Activated CD8-positive, alpha-beta T cell treated with anti-CD3 and anti-CD28 coated beads, Interleukin-2, amount 10 ng/mL, durations not matched to agents 7 days and 5 days (primary cell): ENCODE measurements at regions not wholly inside any gene's neighbourhood (a gene's known extent, or its start where the extent isn't known, plus 50 kb on each side); places are given as distances from the start of the nearest gene placed in this dataset.

Experiments used
- ATAC-seq: fragments of 150-1000 bp; cut with Tn5 transposase; one replicate; pipeline ENCODE4 v1.10.0; 2021; ENCODE audit warnings: moderate library complexity
- CTCF ChIA-PET: fragments of 350-600 bp; sonication (Branson Sonifier 250); formaldehyde crosslinking; loops from one replicate; lab custom pipeline; 2021; ENCODE audit warnings: antibody characterized with exemption; lab: Charles Lee
- POLR2A ChIA-PET: fragments of 350-600 bp; sonication (Branson Sonifier 250); formaldehyde crosslinking; loops from one replicate; lab custom pipeline; 2021; ENCODE audit warnings: antibody characterized with exemption; lab: Charles Lee
- DNase-seq: peaks from one replicate; pipeline ENCODE4 v3.0.0-alpha.2; 2020
- H3K27ac Mint-ChIP-seq: one replicate; pipeline ENCODE4 v1.8.0; 2021; ENCODE audit warnings: mild to moderate bottlenecking, mixed read lengths
- H3K27me3 Mint-ChIP-seq: one replicate; pipeline ENCODE4 v1.8.0; 2021; ENCODE audit warnings: low read depth, mixed read lengths
- H3K36me3 Mint-ChIP-seq: one replicate; pipeline ENCODE4 v1.8.0; 2021; ENCODE audit warnings: low read depth, mixed read lengths
- H3K4me1 Mint-ChIP-seq: one replicate; pipeline ENCODE4 v1.8.0; 2021; ENCODE audit warnings: low read depth, mixed read lengths
- H3K4me3 Mint-ChIP-seq: one replicate; pipeline ENCODE4 v1.8.0; 2021; ENCODE audit warnings: mild to moderate bottlenecking, mixed read lengths
- H3K9me3 Mint-ChIP-seq: one replicate; pipeline ENCODE4 v1.8.0; 2022; ENCODE audit warnings: mixed read lengths; ENCODE audit not compliant: insufficient read depth
- microRNA-seq: library from miRNA; unstranded; fragments of <30 nt; microRNA quantifications from one replicate; pipeline ENCODE4 v1.2.0, GENCODE V29; 2022

DNA sequence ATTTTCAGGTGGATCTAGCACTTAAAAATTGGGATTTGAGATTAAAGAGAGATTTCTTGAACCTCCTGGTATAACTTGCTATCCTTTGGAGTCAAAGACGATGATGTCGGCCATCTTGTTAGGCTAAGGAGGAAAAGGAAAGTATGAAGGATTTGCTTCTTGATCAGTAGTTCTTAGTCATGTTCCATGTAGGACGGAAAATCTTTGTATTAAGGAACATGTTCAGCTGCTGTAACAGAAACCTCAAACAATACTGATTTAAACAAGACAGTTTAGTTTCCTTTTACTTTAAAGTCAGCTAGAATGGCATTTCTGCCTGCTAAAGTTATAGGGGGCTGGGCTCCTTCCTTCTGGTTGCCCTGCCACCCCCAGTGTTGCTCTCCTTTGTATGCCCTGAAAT lies 56.4 kb upstream of the MGAT5 start:
- Mint-ChIP-seq H3K9me3 (no peaks in the 10 kb centered on the region), H3K4me3 (no peak overlapping the region), H3K36me3 (no peaks in the 10 kb centered on the region), H3K27ac (peak overlapping the region; percentile 8), H3K27me3 (no peaks in the 10 kb centered on the region), H3K4me1 (peaks cover 36% of the 10 kb centered on the region)
- ATAC-seq, result peak; percentile 33
- no peak for DNase-seq
- ChIA-PET POLR2A (no interaction called here), CTCF (interaction anchor here (0.6 to 4.5 kb wide), 11 partner anchors 8 to 254 kb away, joined by 3 to 36 read pairs (median 5); no protein-coding TSS in a partner anchor)

DNA sequence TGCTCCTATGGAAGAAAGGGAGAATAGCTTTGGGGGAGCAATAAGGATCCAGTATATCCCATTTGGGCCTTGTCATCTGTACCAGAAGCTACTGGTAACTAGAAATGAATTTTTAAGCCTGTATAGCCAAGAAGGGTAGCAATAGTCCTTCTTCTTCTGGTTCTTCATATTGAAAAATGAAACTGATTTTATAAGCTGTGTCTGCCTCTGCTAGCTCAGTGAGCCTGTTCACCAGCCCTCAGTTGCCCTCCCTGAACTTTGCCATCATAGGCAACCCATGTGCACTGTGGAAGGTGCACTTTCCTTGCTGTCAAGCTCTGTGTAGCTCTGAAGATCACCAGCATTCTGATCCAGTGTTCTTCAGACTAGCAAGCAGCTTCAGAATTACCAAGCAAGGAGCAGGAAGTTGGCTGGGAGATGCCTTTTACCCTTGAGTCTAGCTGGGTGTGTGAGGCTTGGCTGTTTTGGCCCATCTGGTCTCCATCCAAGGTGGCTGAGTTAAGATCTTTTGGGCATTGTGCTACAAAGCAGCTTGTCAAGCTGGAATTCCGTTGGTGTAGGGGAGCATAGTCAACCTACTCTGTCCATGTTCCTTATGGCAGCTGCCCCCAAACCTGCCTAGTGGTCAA lies 55.8 kb upstream of the MGAT5 start:
- Mint-ChIP-seq H3K27me3 (no peaks in the 10 kb centered on the region), H3K9me3 (no peaks in the 10 kb centered on the region), H3K4me3 (peak overlapping the region; percentile 26), H3K27ac (peak overlapping the region; percentile 52), H3K4me1 (peaks cover 39% of the 10 kb centered on the region), H3K36me3 (no peaks in the 10 kb centered on the region)
- ATAC-seq (peak; percentile 57), DNase-seq (no peak)
- ChIA-PET CTCF (interaction anchor here (0.6 to 4.5 kb wide), 15 partner anchors 9 to 253 kb away, joined by 3 to 36 read pairs (median 5); no protein-coding TSS in a partner anchor), POLR2A (interaction anchor here (1.5 kb wide), 1 partner anchor 20 kb away, joined by 3 read pairs; no protein-coding TSS in a partner anchor)

DNA sequence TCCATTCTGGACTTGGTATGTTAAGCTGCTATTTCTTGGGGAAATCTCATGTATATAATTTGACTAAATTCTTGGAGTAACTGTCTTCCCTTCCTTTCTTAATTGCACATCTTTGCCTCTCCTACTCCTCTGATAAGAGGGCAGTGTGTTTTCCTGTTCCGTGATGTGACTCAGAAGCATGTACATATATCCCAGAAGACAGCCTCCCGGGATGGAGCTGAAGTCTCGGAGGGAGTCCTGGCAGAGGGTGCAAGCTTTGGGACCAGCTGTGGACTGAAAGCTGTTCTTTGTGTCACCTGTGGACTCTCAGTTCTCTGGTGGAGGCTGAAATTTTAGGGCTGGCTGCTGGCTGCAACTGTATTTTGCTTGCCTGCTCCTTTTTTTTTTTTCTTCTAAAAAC lies 54.7 kb upstream of the MGAT5 start:
- Mint-ChIP-seq H3K27me3 (no peaks in the 10 kb centered on the region), H3K36me3 (no peaks in the 10 kb centered on the region), H3K9me3 (no peaks in the 10 kb centered on the region), H3K4me3 (no peak overlapping the region), H3K27ac (no peak overlapping the region), H3K4me1 (peaks cover 39% of the 10 kb centered on the region)
- CTCF ChIA-PET, result interaction anchor here (0.5 to 4.5 kb wide), 10 partner anchors 9 to 312 kb away, joined by 3 to 36 read pairs (median 5); no protein-coding TSS in a partner anchor
- POLR2A ChIA-PET, result interaction anchor here (1.5 kb wide), 1 partner anchor 19 kb away, joined by 3 read pairs; no protein-coding TSS in a partner anchor
- no peak for DNase-seq
- ATAC-seq, result no peak

DNA sequence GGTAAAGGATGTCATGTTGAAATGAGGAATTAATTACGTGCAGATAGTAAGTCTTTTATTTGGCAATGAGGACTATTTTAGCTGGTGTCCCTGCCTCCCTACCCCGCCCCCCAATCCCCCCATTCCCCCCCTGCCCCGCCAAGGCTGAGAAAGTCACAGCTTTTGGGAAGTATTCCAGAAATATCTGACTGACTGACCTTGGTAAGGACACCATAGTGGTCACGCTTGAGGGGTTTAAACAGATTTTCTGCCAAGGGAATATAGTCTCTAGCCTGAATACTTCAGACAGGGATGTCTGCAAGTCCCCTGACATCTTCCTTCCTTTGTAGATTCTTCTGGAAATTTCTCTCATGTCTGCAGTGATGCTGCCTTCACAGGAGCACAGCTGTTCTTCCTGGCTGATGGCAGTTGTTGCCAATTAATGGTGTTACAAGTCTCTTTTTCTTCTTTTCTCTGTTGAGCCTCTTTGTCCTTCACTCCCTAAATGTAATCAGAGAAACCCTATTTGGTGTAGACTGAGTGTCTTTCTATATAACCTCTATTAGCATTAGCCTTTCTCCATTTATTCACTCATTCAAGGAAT lies 53.7 kb upstream of the MGAT5 start:
- DNase-seq, result no peak
- Mint-ChIP-seq H3K4me3 (no peak overlapping the region), H3K36me3 (no peaks in the 10 kb centered on the region), H3K27me3 (no peaks in the 10 kb centered on the region), H3K27ac (no peak overlapping the region), H3K4me1 (peaks cover 39% of the 10 kb centered on the region), H3K9me3 (no peaks in the 10 kb centered on the region)
- no peak for ATAC-seq
- ChIA-PET CTCF (interaction anchor here (1.3 to 4.5 kb wide), 5 partner anchors 8 to 45 kb away, joined by 4 to 27 read pairs (median 5); no protein-coding TSS in a partner anchor), POLR2A (no interaction called here)

DNA sequence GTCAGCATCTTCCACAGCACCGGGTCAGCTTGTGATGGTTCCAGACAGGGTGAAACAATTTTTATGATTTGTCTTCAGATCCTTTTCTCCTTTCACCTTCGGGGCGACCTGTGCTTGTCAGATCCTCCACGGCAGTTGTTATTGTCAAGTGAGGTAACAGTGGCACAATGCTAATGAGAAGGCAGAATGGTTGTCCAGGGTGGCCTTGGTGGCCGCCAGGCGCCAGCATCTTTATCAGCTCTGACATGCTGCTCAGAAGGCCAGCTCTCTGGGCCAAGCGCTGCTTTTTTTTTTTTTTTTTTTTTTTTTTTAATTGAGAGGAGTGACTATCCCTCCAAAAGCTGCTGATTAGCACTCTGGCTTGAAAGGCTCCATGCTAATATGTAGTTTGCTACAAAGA lies 52.3 kb upstream of the MGAT5 start:
- Mint-ChIP-seq H3K4me1 (peaks cover 37% of the 10 kb centered on the region), H3K27ac (no peak overlapping the region), H3K9me3 (no peaks in the 10 kb centered on the region), H3K36me3 (no peaks in the 10 kb centered on the region), H3K4me3 (no peak overlapping the region), H3K27me3 (no peaks in the 10 kb centered on the region)
- CTCF ChIA-PET, result interaction anchor here (1.2 to 8.2 kb wide), 5 partner anchors 13 to 315 kb away, joined by 3 to 160 read pairs (median 4); no protein-coding TSS in a partner anchor
- ATAC-seq, result no peak
- POLR2A ChIA-PET, result no interaction called here
- no peak for DNase-seq

GRCh38 chr2:134202371-134202770 lies 51.5 kb upstream of the MGAT5 start:
- Mint-ChIP-seq H3K4me3 (no peak overlapping the region), H3K4me1 (peaks cover 34% of the 10 kb centered on the region), H3K36me3 (no peaks in the 10 kb centered on the region), H3K27me3 (no peaks in the 10 kb centered on the region), H3K9me3 (no peaks in the 10 kb centered on the region), H3K27ac (no peak overlapping the region)
- CTCF ChIA-PET, result interaction anchor here (0.7 to 8.2 kb wide), 4 partner anchors 12 to 316 kb away, joined by 3 to 160 read pairs (median 3); no protein-coding TSS in a partner anchor
- no peak for DNase-seq
- no peak for ATAC-seq
- POLR2A ChIA-PET, result no interaction called here

GRCh38 chr2:134203175-134203574 lies 50.7 kb upstream of the MGAT5 start:
- ATAC-seq, result no peak

More at GRCh38 chr2:134203175-134203574, 50.7 kb upstream of the MGAT5 start:
- no peak overlapping the region for H3K4me3 Mint-ChIP-seq
- H3K4me1 Mint-ChIP-seq, result peaks cover 29% of the 10 kb centered on the region
- H3K9me3 Mint-ChIP-seq, result no peaks in the 10 kb centered on the region
- no peak overlapping the region for H3K27ac Mint-ChIP-seq
- no peaks in the 10 kb centered on the region for H3K27me3 Mint-ChIP-seq
- CTCF ChIA-PET, result interaction anchor here (0.7 to 8.2 kb wide), 4 partner anchors 15 to 209 kb away, joined by 3 to 160 read pairs (median 3); no protein-coding TSS in a partner anchor
- no peaks in the 10 kb centered on the region for H3K36me3 Mint-ChIP-seq
- POLR2A ChIA-PET, result no interaction called here
- no peak for DNase-seq

Small RNA genes in the stretch of these regions (microRNA-seq; reads per million reads assigned to microRNA genes)
- gene MIR3679, result 21.2 reads per million, percentile 36 among the genes with 10 or more reads in this experiment
